NCI-H2029 treated with DMSO at 0.1 percent for 48 hours (cell line): ENCODE measurements at regions not wholly inside any gene's neighbourhood (a gene's known extent, or its start where the extent isn't known, plus 50 kb on each side); places are given as distances from the start of the nearest gene placed in this dataset.
A peak's percentile ranks its signal among the peaks of the same experiment; 100 is the strongest.
"Not testable (repeated sequence)": the region's sequence is repeated elsewhere in the genome, so short reads cannot be mapped to it uniquely, and the experiment has no call there.

ENCODE experiments used
- DNase-seq: peaks from one replicate; lab custom pipeline; 2025; lab: John Stamatoyannopoulos, UW

GRCh38 chr2:2472044-2472443, 141.0 kb upstream of the MYT1L start:
- no peak for DNase-seq

- no peak for DNase-seq
Observed at GRCh38 chr2:2466534-2466933, 135.5 kb upstream of the MYT1L start.

GRCh38 chr2:2464643-2465042, 133.6 kb upstream of the MYT1L start:
- DNase-seq, result peak; percentile 8

- DNase-seq, result no peak
Observed at GRCh38 chr2:2464094-2464493, 133.0 kb upstream of the MYT1L start.

GRCh38 chr2:2456721-2457120, 125.6 kb upstream of the MYT1L start:
- DNase-seq, result no peak

GRCh38 chr2:2455151-2455550, 124.1 kb upstream of the MYT1L start:
- no peak for DNase-seq

GRCh38 chr2:2452961-2453360, 121.9 kb upstream of the MYT1L start:
- no peak for DNase-seq

- DNase-seq, result not testable (repeated sequence)
Observed at GRCh38 chr2:2451275-2451674, 120.2 kb upstream of the MYT1L start.

GRCh38 chr2:2448178-2448577, 117.1 kb upstream of the MYT1L start:
- DNase-seq, result no peak

GRCh38 chr2:2422621-2423020, 91.5 kb upstream of the MYT1L start:
- DNase-seq, result no peak

GRCh38 chr2:2413525-2413924, 82.5 kb upstream of the MYT1L start:
- DNase-seq, result no peak

- no peak for DNase-seq
Observed at GRCh38 chr2:2410987-2411386, 79.9 kb upstream of the MYT1L start.

GRCh38 chr2:2409481-2409880, 78.4 kb upstream of the MYT1L start:
- DNase-seq, result no peak

- DNase-seq, result no peak
Observed at GRCh38 chr2:2405780-2406179, 74.7 kb upstream of the MYT1L start.

- DNase-seq, result no peak
Observed at GRCh38 chr2:2400286-2401038, 69.4 kb upstream of the MYT1L start.

GRCh38 chr2:2399396-2399795, 68.3 kb upstream of the MYT1L start:
- DNase-seq, result no peak

- no peak for DNase-seq
Observed at GRCh38 chr2:2392332-2392731, 61.3 kb upstream of the MYT1L start.

GRCh38 chr2:2389215-2389614, 58.1 kb upstream of the MYT1L start:
- DNase-seq, result no peak
